C1 segment of cervical spinal cord (tissue), 14 donors: ENCODE measurements at regions not wholly inside any gene's neighbourhood (a gene's known extent, or its start where the extent isn't known, plus 50 kb on each side); places are given as distances from the start of the nearest gene placed in this dataset.
A peak's percentile ranks its signal among the peaks of the same experiment; 100 is the strongest.
"Not testable (repeated sequence)": the region's sequence is repeated elsewhere in the genome, so short reads cannot be mapped to it uniquely, and the experiment has no call there.

Experiments used
- DNase-seq, 14 donors: peaks; one replicate each; lab custom pipeline; 2025; lab: John Stamatoyannopoulos, UW

DNA sequence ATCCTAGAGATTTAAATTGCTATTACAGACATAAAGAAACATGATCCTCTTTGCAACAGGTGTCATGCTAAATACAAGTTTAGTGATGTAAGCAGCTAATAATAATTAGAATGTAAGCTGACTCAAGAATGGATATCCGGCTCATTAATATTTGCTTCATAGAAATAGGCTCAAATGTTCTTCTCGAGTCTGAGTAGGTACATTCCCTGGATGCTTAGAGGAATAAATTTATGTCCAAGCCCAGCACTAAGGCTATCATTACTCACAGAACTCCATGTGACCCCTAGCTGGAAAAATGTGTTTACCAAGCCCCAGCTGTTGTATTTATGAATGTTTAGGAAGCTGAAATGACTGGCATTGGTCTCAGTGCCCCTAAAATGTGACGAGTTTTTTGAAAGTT is 87.6 kb upstream of the TSPAN7 start:
- DNase-seq: no peak

DNA sequence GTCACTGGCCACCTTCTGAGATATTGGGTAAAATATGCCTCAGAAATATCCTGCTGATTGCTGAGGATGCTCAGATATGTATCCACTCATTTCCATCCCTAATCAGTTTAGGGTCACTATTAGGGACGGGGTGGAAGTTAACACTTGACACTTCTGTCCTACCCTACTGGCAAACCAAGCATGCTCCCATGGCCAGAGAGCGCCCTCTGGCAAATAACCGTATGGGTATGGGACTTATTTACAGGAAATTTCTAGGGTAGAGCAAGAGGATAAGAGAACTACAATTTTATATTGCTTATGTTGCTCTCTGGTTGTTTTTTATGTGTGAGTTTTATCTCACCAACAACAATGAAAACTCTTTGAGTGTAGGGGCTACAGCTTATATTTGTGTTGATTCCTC is 86.8 kb upstream of the TSPAN7 start:
- DNase-seq: no peak

- peak in 1 of 14 donors; percentile 0 for DNase-seq
Measured at GRCh38 chrX:38482183-38482582, 79.2 kb upstream of the TSPAN7 start.

DNA sequence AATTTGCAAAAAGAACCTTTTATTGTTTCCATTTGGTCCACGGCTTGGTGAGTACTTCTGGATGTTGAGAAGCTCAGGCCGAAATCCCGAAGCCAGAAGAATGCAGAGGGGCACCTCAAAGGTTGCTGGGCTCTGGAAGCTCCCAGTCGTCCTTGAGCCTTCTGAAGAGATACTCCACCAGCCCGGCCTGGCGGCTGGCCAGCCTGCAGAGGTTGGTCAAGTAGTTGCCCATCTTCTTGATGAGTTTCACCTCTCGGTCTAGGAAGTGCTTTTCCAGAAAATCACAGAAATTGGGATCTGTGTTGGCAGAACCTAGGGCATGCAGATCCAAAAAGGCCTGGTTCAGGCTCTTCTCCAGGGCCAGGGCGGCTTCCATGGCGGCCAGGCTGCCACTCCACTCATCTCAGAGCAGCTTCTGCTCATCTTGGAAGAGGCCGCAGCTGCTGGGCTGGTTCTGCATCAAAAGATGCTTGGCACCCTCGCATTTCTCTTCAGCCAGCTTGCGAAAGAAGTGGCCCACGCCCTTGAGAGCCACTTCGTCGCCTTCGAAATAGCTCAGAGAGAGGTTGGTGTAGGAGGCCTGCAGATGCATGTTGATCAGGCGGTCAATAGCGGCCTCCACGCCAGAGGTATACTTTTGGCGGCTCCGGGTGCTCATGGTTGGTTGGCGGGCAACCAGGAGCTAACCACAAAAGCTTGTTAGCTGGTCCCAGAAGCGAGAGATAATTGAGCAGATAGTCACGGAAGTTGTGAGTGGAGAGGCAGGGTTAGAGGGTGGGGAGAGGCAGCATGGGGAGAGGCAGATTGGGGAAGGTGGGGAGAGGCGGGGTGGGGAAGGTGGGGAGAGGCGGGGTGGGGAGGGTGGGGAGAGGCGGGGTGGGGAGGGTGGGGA is 76.5 kb upstream of the TSPAN7 start:
- DNase-seq: no peak

DNA sequence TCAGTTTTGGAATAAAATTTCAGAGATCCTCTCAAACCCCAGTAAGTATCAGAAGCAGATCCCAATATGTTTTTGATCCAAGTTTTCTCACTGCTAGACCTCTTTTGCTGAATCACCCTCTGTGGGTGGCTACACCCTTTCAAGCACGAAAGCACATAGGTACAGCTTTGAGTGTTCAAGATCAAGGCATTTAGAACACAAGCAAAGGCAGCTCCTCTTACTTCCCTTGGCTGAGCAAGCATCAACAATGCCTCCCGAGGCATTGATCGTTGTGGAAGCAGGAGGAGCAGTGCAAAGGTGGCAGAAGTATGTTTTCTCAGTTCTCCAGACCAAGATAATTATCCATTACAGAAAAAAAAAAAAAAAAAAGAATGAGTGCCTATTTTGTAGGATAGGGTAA is 72.0 kb upstream of the TSPAN7 start:
- DNase-seq: no peak

GRCh38 chrX:38494239-38494823 is 67.0 kb upstream of the TSPAN7 start:
- no peak for DNase-seq

DNA sequence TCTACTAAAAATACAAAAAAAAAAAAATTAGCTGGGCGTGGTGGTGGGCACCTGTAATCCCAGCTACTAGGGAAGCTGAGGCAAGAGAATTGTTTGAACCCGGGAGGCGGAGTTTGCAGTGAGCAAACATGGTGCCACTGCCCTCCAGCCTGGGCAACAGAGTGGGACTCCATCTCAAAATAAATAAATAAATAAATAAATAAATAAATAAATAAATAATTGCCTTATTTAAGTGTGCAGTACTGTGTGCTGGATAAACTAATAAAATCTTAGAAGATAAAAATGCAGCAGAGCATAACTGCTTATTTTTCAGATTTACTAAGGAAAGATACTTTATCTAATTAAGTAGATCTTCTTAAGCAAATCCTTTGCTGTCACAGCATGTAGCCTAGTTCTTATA is 61.7 kb upstream of the TSPAN7 start:
- not testable (repeated sequence) for DNase-seq

- no peak for DNase-seq
Measured at GRCh38 chrX:38500141-38500540, 61.2 kb upstream of the TSPAN7 start.

DNA sequence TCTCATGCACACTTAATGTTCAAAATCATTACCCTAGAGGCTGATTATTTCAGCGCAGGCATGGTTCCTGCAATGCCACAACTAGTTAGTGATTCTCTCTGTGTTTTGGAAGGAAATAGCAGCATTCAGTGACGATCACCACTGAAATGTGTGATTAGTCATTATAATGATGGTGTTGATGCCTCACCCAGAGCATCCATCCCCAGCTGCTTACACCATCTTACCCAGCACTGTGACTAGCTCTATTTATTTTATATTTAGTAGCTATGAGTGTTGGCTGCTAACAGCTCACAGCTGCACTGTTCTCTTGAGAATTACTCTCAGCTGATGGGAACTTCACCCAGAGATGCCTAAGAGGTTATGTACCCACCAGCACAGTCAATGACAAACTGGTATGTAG is 60.5 kb upstream of the TSPAN7 start:
- no peak for DNase-seq

- DNase-seq: no peak
Measured at GRCh38 chrX:38505583-38505982, 55.8 kb upstream of the TSPAN7 start.
